Neural cell (in vitro differentiated cells): ENCODE measurements at regions not wholly inside any gene's neighbourhood (a gene's known extent, or its start where the extent isn't known, plus 50 kb on each side); places are given as distances from the start of the nearest gene placed in this dataset.

Experiments used
- H2AFZ ChIP-seq: fragments of 200-600, 300-800 bp; sonication (generic), shearing (Covaris generic); 2 replicates; pipeline ENCODE4 v1.6.0; 2014; ENCODE audit warnings: low read depth, mild to moderate bottlenecking, antibody characterized with exemption, low read length, moderate library complexity
- H3F3A ChIP-seq: fragments of 200-600 bp; shearing (Covaris generic); 2 replicates; pipeline ENCODE4 v1.6.1; 2016; ENCODE audit warnings: mild to moderate bottlenecking, moderate library complexity, mixed read lengths, antibody characterized with exemption, low read length; ENCODE audit not compliant: insufficient read depth, poor library complexity, severe bottlenecking
- H3K27ac ChIP-seq: fragments of 200-600, 300-800 bp; sonication (generic), shearing (Covaris generic); 2 replicates; pipeline ENCODE4 v1.5.1; 2014; ENCODE audit warnings: mild to moderate bottlenecking, low read length, moderate library complexity
- H3K27me3 ChIP-seq: fragments of 300-800, 200-600 bp; sonication (generic), shearing (Covaris generic); 2 replicates; pipeline ENCODE4 v1.6.0; 2014; ENCODE audit warnings: mild to moderate bottlenecking, low read depth, low read length, moderate library complexity; ENCODE audit not compliant: insufficient read depth
- H3K36me3 ChIP-seq: fragments of 300-800, 200-600 bp; sonication (generic), shearing (Covaris generic); 2 replicates; pipeline ENCODE4 v1.5.1; 2014; ENCODE audit warnings: mild to moderate bottlenecking, antibody characterized with exemption, low read length, moderate library complexity; ENCODE audit not compliant: insufficient read depth
- H3K4me2 ChIP-seq: fragments of 300-800, 200-600 bp; sonication (generic), shearing (Covaris generic); 2 replicates; pipeline ENCODE4 v1.6.0; 2014; ENCODE audit warnings: mild to moderate bottlenecking, low read length
- H3K4me3 ChIP-seq: fragments of 300-800, 200-600 bp; sonication (generic), shearing (Covaris generic); 2 replicates; pipeline ENCODE4 v1.5.1; 2014; ENCODE audit warnings: mild to moderate bottlenecking, low read length, moderate library complexity
- H3K79me2 ChIP-seq: fragments of 200-600 bp; shearing (Covaris generic); replicated peaks from 2 replicates; pipeline ENCODE4 v1.6.0; 2014; ENCODE audit warnings: mild to moderate bottlenecking, low read length, moderate library complexity; ENCODE audit not compliant: insufficient read depth
- H3K9ac ChIP-seq: fragments of 300-800, 200-600 bp; sonication (generic), shearing (Covaris generic); 2 replicates; pipeline ENCODE4 v1.6.1; 2016; ENCODE audit warnings: mild to moderate bottlenecking, low read length, mixed read lengths
- H3K9me2 ChIP-seq: fragments of 200-600 bp; shearing (Covaris generic); 2 replicates; pipeline ENCODE4 v1.6.1; 2016; ENCODE audit warnings: mild to moderate bottlenecking, low read length, mixed read lengths; ENCODE audit not compliant: insufficient read depth
- H3K9me3 ChIP-seq: fragments of 200-600, 300-800 bp; sonication (generic), shearing (Covaris generic); 2 replicates; pipeline ENCODE4 v1.6.1; 2016; ENCODE audit warnings: mild to moderate bottlenecking, mixed run types, low read length, moderate library complexity, mixed read lengths
- H4K20me1 ChIP-seq: fragments of 200-600 bp; shearing (Covaris generic); 2 replicates; pipeline ENCODE4 v1.6.1; 2016; ENCODE audit warnings: mild to moderate bottlenecking, mixed run types; ENCODE audit not compliant: insufficient read depth
- EP300 ChIP-seq: fragments of 450-650 bp; conservative IDR thresholded peaks from 2 replicates; pipeline ENCODE4 v1.6.1; 2014; ENCODE audit warnings: antibody characterized with exemption, mild to moderate bottlenecking, moderate library complexity; ENCODE audit not compliant: poor library complexity, severe bottlenecking
- EZH2 ChIP-seq: fragments of 200-600, 300-800 bp; shearing (Covaris generic), sonication (generic); IDR thresholded peaks from 2 replicates; pipeline ENCODE4 v1.6.1; 2014; ENCODE audit warnings: antibody characterized with exemption, low read length, borderline replicate concordance, mild to moderate bottlenecking; ENCODE audit not compliant: insufficient read depth, poor library complexity, severe bottlenecking
- MXI1 ChIP-seq: fragments of 450-650 bp; conservative IDR thresholded peaks from 2 replicates; pipeline ENCODE4 v1.6.1; 2014; ENCODE audit warnings: antibody characterized with exemption, mild to moderate bottlenecking; ENCODE audit not compliant: poor library complexity, severe bottlenecking
- POLR2AphosphoS5 ChIP-seq: IDR thresholded peaks from 2 replicates; pipeline ENCODE4 v1.6.1; 2012
- RAD21 ChIP-seq: fragments of 450-650 bp; conservative IDR thresholded peaks from 2 replicates; pipeline ENCODE4 v1.6.1; 2014; ENCODE audit warnings: antibody characterized with exemption, mild to moderate bottlenecking, moderate library complexity
- SMC3 ChIP-seq: fragments of 450-650 bp; conservative IDR thresholded peaks from 2 replicates; pipeline ENCODE4 v1.6.1; 2014; ENCODE audit warnings: antibody characterized with exemption, mild to moderate bottlenecking, moderate library complexity; ENCODE audit not compliant: poor library complexity
- TAF1 ChIP-seq: IDR thresholded peaks from 2 replicates; pipeline ENCODE4 v1.6.1; 2012; ENCODE audit warnings: low read depth
- TF ChIP-seq, protein P1 (sequence below): fragments of 450-650 bp; IDR thresholded peaks from 2 replicates; pipeline ENCODE4 v1.5.1; 2014; ENCODE audit warnings: antibody characterized with exemption, mild to moderate bottlenecking, moderate library complexity; ENCODE audit not compliant: poor library complexity, severe bottlenecking
- TF ChIP-seq, protein P2 (sequence below): IDR thresholded peaks from 2 replicates; pipeline ENCODE4 v1.6.1; 2012; ENCODE audit warnings: borderline replicate concordance

- Histone ChIP-seq H3K9ac (no peak overlapping the region), H3K36me3 (no peaks in the 10 kb centered on the region), H3K4me2 (no peak overlapping the region), H4K20me1 (no peaks in the 10 kb centered on the region), H2AFZ (no peak overlapping the region), H3K4me3 (no peak overlapping the region), H3K9me2 (no peaks in the 10 kb centered on the region), H3K27me3 (no peaks in the 10 kb centered on the region), H3K27ac (no peak overlapping the region), H3K9me3 (no peaks in the 10 kb centered on the region), H3F3A (no peaks in the 10 kb centered on the region), H3K79me2 (no peaks in the 10 kb centered on the region)
- TF ChIP-seq TAF1, result no peak
- TF ChIP-seq, protein P1, sequence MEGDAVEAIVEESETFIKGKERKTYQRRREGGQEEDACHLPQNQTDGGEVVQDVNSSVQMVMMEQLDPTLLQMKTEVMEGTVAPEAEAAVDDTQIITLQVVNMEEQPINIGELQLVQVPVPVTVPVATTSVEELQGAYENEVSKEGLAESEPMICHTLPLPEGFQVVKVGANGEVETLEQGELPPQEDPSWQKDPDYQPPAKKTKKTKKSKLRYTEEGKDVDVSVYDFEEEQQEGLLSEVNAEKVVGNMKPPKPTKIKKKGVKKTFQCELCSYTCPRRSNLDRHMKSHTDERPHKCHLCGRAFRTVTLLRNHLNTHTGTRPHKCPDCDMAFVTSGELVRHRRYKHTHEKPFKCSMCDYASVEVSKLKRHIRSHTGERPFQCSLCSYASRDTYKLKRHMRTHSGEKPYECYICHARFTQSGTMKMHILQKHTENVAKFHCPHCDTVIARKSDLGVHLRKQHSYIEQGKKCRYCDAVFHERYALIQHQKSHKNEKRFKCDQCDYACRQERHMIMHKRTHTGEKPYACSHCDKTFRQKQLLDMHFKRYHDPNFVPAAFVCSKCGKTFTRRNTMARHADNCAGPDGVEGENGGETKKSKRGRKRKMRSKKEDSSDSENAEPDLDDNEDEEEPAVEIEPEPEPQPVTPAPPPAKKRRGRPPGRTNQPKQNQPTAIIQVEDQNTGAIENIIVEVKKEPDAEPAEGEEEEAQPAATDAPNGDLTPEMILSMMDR, result no peak
- TF ChIP-seq EZH2, result no peak
- TF ChIP-seq SMC3, result no peak
- TF ChIP-seq POLR2AphosphoS5, result no peak
- TF ChIP-seq MXI1, result no peak
- TF ChIP-seq EP300, result no peak
- TF ChIP-seq RAD21, result no peak
- TF ChIP-seq, protein P2, sequence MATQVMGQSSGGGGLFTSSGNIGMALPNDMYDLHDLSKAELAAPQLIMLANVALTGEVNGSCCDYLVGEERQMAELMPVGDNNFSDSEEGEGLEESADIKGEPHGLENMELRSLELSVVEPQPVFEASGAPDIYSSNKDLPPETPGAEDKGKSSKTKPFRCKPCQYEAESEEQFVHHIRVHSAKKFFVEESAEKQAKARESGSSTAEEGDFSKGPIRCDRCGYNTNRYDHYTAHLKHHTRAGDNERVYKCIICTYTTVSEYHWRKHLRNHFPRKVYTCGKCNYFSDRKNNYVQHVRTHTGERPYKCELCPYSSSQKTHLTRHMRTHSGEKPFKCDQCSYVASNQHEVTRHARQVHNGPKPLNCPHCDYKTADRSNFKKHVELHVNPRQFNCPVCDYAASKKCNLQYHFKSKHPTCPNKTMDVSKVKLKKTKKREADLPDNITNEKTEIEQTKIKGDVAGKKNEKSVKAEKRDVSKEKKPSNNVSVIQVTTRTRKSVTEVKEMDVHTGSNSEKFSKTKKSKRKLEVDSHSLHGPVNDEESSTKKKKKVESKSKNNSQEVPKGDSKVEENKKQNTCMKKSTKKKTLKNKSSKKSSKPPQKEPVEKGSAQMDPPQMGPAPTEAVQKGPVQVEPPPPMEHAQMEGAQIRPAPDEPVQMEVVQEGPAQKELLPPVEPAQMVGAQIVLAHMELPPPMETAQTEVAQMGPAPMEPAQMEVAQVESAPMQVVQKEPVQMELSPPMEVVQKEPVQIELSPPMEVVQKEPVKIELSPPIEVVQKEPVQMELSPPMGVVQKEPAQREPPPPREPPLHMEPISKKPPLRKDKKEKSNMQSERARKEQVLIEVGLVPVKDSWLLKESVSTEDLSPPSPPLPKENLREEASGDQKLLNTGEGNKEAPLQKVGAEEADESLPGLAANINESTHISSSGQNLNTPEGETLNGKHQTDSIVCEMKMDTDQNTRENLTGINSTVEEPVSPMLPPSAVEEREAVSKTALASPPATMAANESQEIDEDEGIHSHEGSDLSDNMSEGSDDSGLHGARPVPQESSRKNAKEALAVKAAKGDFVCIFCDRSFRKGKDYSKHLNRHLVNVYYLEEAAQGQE, result no peak
These were observed 58.1 kb upstream of the SORCS3 start for GRCh38 chr10:104582966-104583365.

- Histone ChIP-seq H3K27ac (no peak overlapping the region), H3K9ac (no peak overlapping the region), H2AFZ (no peak overlapping the region), H3K9me2 (no peaks in the 10 kb centered on the region), H4K20me1 (no peaks in the 10 kb centered on the region), H3K79me2 (no peaks in the 10 kb centered on the region), H3F3A (no peaks in the 10 kb centered on the region), H3K36me3 (no peaks in the 10 kb centered on the region), H3K4me2 (no peak overlapping the region), H3K27me3 (no peaks in the 10 kb centered on the region), H3K4me3 (no peak overlapping the region), H3K9me3 (no peaks in the 10 kb centered on the region)
- TF ChIP-seq POLR2AphosphoS5, result no peak
- no peak for TF ChIP-seq RAD21
- TF ChIP-seq MXI1, result no peak
- TF ChIP-seq EP300, result no peak
- TF ChIP-seq, protein P1, result no peak
- TF ChIP-seq SMC3, result no peak
- TF ChIP-seq EZH2, result no peak
- TF ChIP-seq, protein P2, result no peak
- TF ChIP-seq TAF1, result no peak
These were observed 56.5 kb upstream of the SORCS3 start for GRCh38 chr10:104584541-104584940.
